ENCODE measurements at regions not wholly inside any gene's neighbourhood (a gene's known extent, or its start where the extent isn't known, plus 50 kb on each side); places are given as distances from the start of the nearest gene placed in this dataset.

GRCh38 chr9:95373069-95373681, 55.7 kb upstream of the FANCC start:
- TF ChIP-seq TAF1 (IDR thresholded peaks at IDR 0.05; ENCODE audit: borderline replicate concordance, insufficient read depth, low read length) (no peak), POLR2AphosphoS5 (IDR thresholded peaks at IDR 0.05; ENCODE audit: low read depth, low read length) (no peak), SIN3A (IDR thresholded peaks at IDR 0.05; ENCODE audit: borderline replicate concordance, insufficient read depth, low read length) (no peak), REST (IDR thresholded peaks at IDR 0.05; ENCODE audit: insufficient read depth in 1 of 2, low read depth in 2 of 2, low read length in 2 of 2) (no peak), FOXP2 (optimal IDR thresholded peaks at IDR 0.05; ENCODE audit: borderline replicate concordance, extremely low read depth, extremely low read length, insufficient read depth) (peak; percentile 88)

GRCh38 chr9:95370064-95370463, 52.6 kb upstream of the FANCC start:
- no peak for TF ChIP-seq SIN3A (IDR thresholded peaks at IDR 0.05; ENCODE audit: borderline replicate concordance, insufficient read depth, low read length)
- TF ChIP-seq FOXP2 (optimal IDR thresholded peaks at IDR 0.05; ENCODE audit: borderline replicate concordance, extremely low read depth, extremely low read length, insufficient read depth) = no peak
- no peak for TF ChIP-seq POLR2AphosphoS5 (IDR thresholded peaks at IDR 0.05; ENCODE audit: low read depth, low read length)
- TF ChIP-seq TAF1 (IDR thresholded peaks at IDR 0.05; ENCODE audit: borderline replicate concordance, insufficient read depth, low read length) = no peak

GRCh38 chr9:95368377-95369160, 51.1 kb upstream of the FANCC start:
- TF ChIP-seq POLR2AphosphoS5 (IDR thresholded peaks at IDR 0.05; ENCODE audit: low read depth, low read length) (no peak), SIN3A (IDR thresholded peaks at IDR 0.05; ENCODE audit: borderline replicate concordance, insufficient read depth, low read length) (no peak), REST (IDR thresholded peaks at IDR 0.05; ENCODE audit: insufficient read depth in 1 of 2, low read depth in 2 of 2, low read length in 2 of 2) (no peak), TAF1 (IDR thresholded peaks at IDR 0.05; ENCODE audit: borderline replicate concordance, insufficient read depth, low read length) (no peak), FOXP2 (optimal IDR thresholded peaks at IDR 0.05; ENCODE audit: borderline replicate concordance, extremely low read depth, extremely low read length, insufficient read depth) (no peak)
